Pancreas (tissue), 10 donors: ENCODE measurements at regions not wholly inside any gene's neighbourhood (a gene's known extent, or its start where the extent isn't known, plus 50 kb on each side); places are given as distances from the start of the nearest gene placed in this dataset.

ENCODE experiments used
- ATAC-seq, 4 donors: fragments of 200-7000 bp; cut with Tn5 transposase; one replicate each; pipeline versions ENCODE4 v1.8.0 to v1.9.1; 2020; ENCODE audit warnings: mild to moderate bottlenecking in 4 of 4, moderate library complexity in 4 of 4
- DNase-seq, 6 donors: peaks; one replicate each; pipeline ENCODE4 v3.0.0-alpha.2; 2020
- FAIRE-seq: peaks from 2 replicates; lab custom pipeline; 2012; peaks lifted over from hg19 to GRCh38; lab: Jason Lieb, UNC
- H3K27ac ChIP-seq, 4 donors: fragments of 200-600 bp; sonication (generic); 1 replicate in 3 of 4; 2 replicates in 1 of 4; pipeline versions ENCODE4 v1.5.0 to v1.8.0; 2020
- H3K27me3 ChIP-seq, 4 donors: fragments of 200-600 bp; one replicate each; pipeline ENCODE4 v1.8.0; 2021
- H3K36me3 ChIP-seq, 3 donors: fragments of 200-600 bp; sonication (generic) in 1 of 3; one replicate each; pipeline versions ENCODE4 v1.5.0 to v1.8.0; 2020 to 2021
- H3K4me1 ChIP-seq, 3 donors: fragments of 200-600 bp; one replicate each; pipeline ENCODE4 v1.8.0; 2021
- H3K4me3 ChIP-seq, 4 donors: fragments of 200-600 bp; sonication (generic) in 2 of 4; one replicate each; pipeline versions ENCODE4 v1.5.0 to v1.8.0; 2020 to 2021
- H3K9me3 ChIP-seq, 4 donors: fragments of 200-600 bp; one replicate each; pipeline ENCODE4 v1.8.0; 2021
- CTCF ChIP-seq, 4 donors: fragments of 200-600 bp; sonication (generic) in 3 of 4; IDR thresholded peaks; one replicate each; pipeline versions ENCODE4 v1.5.0 to v1.8.0; 2021; ENCODE audit warnings: antibody characterized with exemption in 4 of 4
- WGBS, 2 donors: extraction: QIAGEN DNeasy Blood & Tissue Kit; methylation state at CpG; one replicate each; pipeline ENCODE4 v1.1.7; 2013; 5-methylcytosine and 5-hydroxymethylcytosine counted together
- intact Hi-C, 3 donors: fragments of 100-400 bp; cut with DNase I; formaldehyde crosslinking; loops; one replicate each; pipeline versions ENCODE4 v1.11.1 to v1.14.2; 2022
- donor health status: healthy with polysubstance abuse.
- donor health status: DM: no; HTN: no; CAD: no; lungs with moderate emphysema.
- donor health status: DM: no; HTN: no; CAD: no.
- donor health status: control.
- donor health status: control.
- donor health status: Bipolar disorder and iron deficiency.
- donor health status: DM: yes; HTN: yes; CAD: no.
- donor health status: DM: no; HTN: no; CAD: no.
- donor health status: DM: no; HTN: no; CAD: no.
- donor health status: DM: yes; HTN: yes; CAD: no.

- TF ChIP-seq CTCF (IDR thresholded peaks at IDR 0.05): no peak
- ATAC-seq (no peak), DNase-seq (no peak), FAIRE-seq (no peak)
- H3K9me3 ChIP-seq: no peaks in the 10 kb centered on the region
- H3K36me3 ChIP-seq: no peaks in the 10 kb centered on the region
- no peaks in the 10 kb centered on the region for H3K4me1 ChIP-seq
- intact Hi-C loops: no loop called here
- H3K27ac ChIP-seq: no peak overlapping the region
- no peak overlapping the region for H3K4me3 ChIP-seq
- WGBS, 2 donors: 61 to 63% methylated on average over 4 of the region's 4 CpGs
- H3K27me3 ChIP-seq: peaks cover 0 to 10% (median 0%) of the 10 kb centered on the region in 4 donors
These were observed 135.6 kb upstream of the ZNF536 start for GRCh38 chr19:30236587-30236986.

DNA sequence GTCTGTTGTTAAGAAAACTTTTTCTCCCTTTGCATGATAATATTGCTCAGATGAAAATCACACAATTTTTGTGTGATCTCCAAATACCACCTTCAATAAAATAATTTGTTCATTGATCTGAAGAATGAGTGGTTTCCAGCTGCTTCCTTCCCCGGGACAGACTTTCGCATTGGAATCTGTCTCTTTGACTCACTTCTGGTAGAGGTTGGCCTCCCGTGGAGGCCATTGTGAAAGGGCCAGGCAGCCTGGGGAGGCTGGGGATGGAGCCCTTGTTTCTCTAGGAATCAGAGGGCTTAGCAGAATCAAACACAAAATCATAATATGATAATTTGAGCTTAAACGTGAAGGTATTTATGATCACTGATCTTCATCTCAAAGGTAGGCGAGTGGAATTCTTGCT, 135.0 kb upstream of the ZNF536 start:
- FAIRE-seq (no peak), ATAC-seq (no peak), DNase-seq (no peak)
- Histone ChIP-seq H3K36me3 (no peaks in the 10 kb centered on the region), H3K9me3 (no peaks in the 10 kb centered on the region), H3K4me1 (no peaks in the 10 kb centered on the region), H3K4me3 (no peak overlapping the region), H3K27me3 (peaks cover 0 to 10% (median 0%) of the 10 kb centered on the region in 4 donors), H3K27ac (no peak overlapping the region)
- intact Hi-C loops: no loop called here
- TF ChIP-seq CTCF (IDR thresholded peaks at IDR 0.05): no peak
- WGBS, 2 donors: 66 to 74% methylated on average over 5 of the region's 5 CpGs

DNA sequence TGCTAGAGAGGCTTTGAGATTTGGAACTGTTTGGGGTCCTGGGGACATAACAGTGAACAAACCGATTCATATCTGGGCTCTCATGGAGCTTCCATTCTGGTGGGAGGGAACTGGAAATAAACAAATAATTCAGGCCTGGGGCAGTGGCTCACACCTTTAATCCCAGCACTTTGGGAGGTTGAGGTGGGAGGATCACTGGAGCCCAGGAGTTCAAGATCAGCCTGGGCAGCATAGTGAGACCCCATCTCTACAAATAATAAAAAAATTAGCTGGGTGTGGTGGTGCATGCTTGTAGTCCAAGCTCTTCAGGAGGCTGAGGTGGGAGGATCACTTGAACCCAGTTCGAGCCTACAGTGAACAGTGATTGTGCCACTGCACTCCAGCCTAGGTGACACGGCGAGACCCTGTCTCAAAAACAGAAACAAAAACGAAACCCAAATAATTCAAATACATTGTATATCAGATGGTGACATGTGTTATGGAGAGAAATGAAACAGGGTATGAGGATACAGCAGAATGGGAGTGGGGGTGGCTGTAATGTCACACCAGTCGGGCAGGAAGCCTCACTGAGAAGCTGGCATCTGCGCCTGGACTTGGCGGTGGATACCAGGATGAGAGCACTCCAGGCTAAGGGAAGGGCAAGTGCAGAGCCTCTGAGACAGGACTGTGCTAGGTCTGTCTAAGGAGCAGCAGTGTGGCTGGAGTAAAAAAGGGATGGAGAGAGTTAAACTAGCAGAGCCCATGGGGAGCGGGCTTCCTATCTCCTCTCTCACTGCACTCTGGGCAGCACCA, 131.1 kb upstream of the ZNF536 start:
- no peaks in the 10 kb centered on the region for H3K9me3 ChIP-seq
- ATAC-seq (no peak), DNase-seq (no peak), FAIRE-seq (no peak)
- H3K27ac ChIP-seq: no peak overlapping the region
- no peak overlapping the region for H3K4me3 ChIP-seq
- no peak for TF ChIP-seq CTCF (IDR thresholded peaks at IDR 0.05)
- H3K27me3 ChIP-seq: peaks cover 0 to 5% (median 0%) of the 10 kb centered on the region in 4 donors
- H3K4me1 ChIP-seq: no peaks in the 10 kb centered on the region
- intact Hi-C loops: no loop called here
- WGBS, 2 donors: 78 to 81% methylated on average over 9 of the region's 9 CpGs
- H3K36me3 ChIP-seq: no peaks in the 10 kb centered on the region

- TF ChIP-seq CTCF (IDR thresholded peaks at IDR 0.05): no peak
- Histone ChIP-seq H3K36me3 (no peaks in the 10 kb centered on the region), H3K9me3 (no peaks in the 10 kb centered on the region), H3K27me3 (peaks cover 0 to 2% (median 0%) of the 10 kb centered on the region in 4 donors), H3K4me3 (no peak overlapping the region), H3K4me1 (no peaks in the 10 kb centered on the region), H3K27ac (no peak overlapping the region)
- intact Hi-C loops: no loop called here
- DNase-seq (no peak), FAIRE-seq (no peak), ATAC-seq (no peak)
- 44% methylated on average over 4 of the region's 4 CpGs for WGBS, 2 donors
These were observed 127.7 kb upstream of the ZNF536 start for GRCh38 chr19:30244533-30244932.

DNA sequence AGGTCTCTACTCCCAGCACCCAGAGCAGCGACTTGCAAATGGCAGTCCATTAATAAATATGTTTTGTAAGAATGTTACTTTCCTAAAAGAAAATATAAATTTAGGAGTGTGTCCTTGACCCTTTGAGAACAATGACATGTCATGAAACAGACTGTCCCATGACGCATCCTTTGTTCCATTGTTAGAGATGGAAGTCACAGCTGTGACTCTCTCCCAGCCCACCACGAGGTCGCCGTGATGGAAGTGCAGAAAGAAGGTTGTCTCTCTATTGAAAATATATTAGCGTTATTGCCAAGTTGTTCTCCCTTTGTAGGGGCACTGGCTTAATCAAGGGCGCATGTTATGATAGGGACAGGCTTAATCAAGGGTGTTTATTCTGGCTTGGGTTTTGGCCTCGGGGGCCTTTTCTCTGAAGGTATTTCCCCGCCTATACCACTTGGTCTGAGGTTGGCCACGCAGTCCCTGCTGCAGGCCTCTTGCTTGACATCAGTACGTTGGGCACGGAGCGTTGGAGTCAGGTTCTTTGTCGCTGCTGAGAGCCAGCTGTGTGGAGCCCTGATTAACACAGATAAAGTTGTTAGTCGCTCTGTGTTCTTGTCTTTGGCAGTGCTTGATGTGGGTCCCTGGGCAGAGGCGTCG, 126.7 kb upstream of the ZNF536 start:
- FAIRE-seq (no peak), ATAC-seq (no peak), DNase-seq (no peak)
- Histone ChIP-seq H3K27me3 (peaks cover 0 to 6% (median 0%) of the 10 kb centered on the region in 4 donors), H3K27ac (no peak overlapping the region), H3K9me3 (no peaks in the 10 kb centered on the region), H3K4me1 (no peaks in the 10 kb centered on the region), H3K36me3 (no peaks in the 10 kb centered on the region), H3K4me3 (no peak overlapping the region)
- intact Hi-C loops: no loop called here
- TF ChIP-seq CTCF (IDR thresholded peaks at IDR 0.05): no peak
- 72 to 78% methylated on average over 17 of the region's 17 CpGs for WGBS, 2 donors
